ENCODE measurements at regions not wholly inside any gene's neighbourhood (a gene's known extent, or its start where the extent isn't known, plus 50 kb on each side); places are given as distances from the start of the nearest gene placed in this dataset.

- no peak for DNase-seq
Measured at GRCh38 chr12:13375583-13376345, 179.2 kb downstream of the EMP1 start.

GRCh38 chr12:13374793-13375192 lies 178.3 kb downstream of the EMP1 start:
- no peak for DNase-seq

GRCh38 chr12:13373803-13374202 lies 177.3 kb downstream of the EMP1 start:
- DNase-seq: no peak

- DNase-seq: no peak
Measured at GRCh38 chr12:13373131-13373530, 176.6 kb downstream of the EMP1 start.

GRCh38 chr12:13372386-13372785 lies 175.9 kb downstream of the EMP1 start:
- no peak for DNase-seq

- DNase-seq: no peak
Measured at GRCh38 chr12:13371797-13372196, 175.3 kb downstream of the EMP1 start.

GRCh38 chr12:13371367-13371766 lies 174.8 kb downstream of the EMP1 start:
- no peak for DNase-seq

- DNase-seq: no peak
Measured at GRCh38 chr12:13369474-13370056, 173.0 kb downstream of the EMP1 start.

GRCh38 chr12:13368971-13369370 lies 172.4 kb downstream of the EMP1 start:
- DNase-seq: no peak

GRCh38 chr12:13368431-13368830 lies 171.9 kb downstream of the EMP1 start:
- no peak for DNase-seq

- no peak for DNase-seq
Measured at GRCh38 chr12:13367973-13368372, 171.4 kb downstream of the EMP1 start.

GRCh38 chr12:13365748-13366366 lies 169.3 kb downstream of the EMP1 start:
- DNase-seq: no peak

- DNase-seq: no peak
Measured at GRCh38 chr12:13362260-13362841, 165.8 kb downstream of the EMP1 start.

GRCh38 chr12:13359636-13360035 lies 163.1 kb downstream of the EMP1 start:
- no peak for DNase-seq

- no peak for DNase-seq
Measured at GRCh38 chr12:13358391-13358905, 161.9 kb downstream of the EMP1 start.

- no peak for DNase-seq
Measured at GRCh38 chr12:13350946-13351345, 154.4 kb downstream of the EMP1 start.

- DNase-seq: no peak
Measured at GRCh38 chr12:13350381-13350780, 153.9 kb downstream of the EMP1 start.

GRCh38 chr12:13348464-13348863 lies 151.9 kb downstream of the EMP1 start:
- no peak for DNase-seq

- no peak for DNase-seq
Measured at GRCh38 chr12:13347241-13348043, 150.9 kb downstream of the EMP1 start.

GRCh38 chr12:13345722-13346121 lies 149.2 kb downstream of the EMP1 start:
- DNase-seq: no peak

- DNase-seq: no peak
Measured at GRCh38 chr12:13343375-13343774, 146.8 kb downstream of the EMP1 start.

- no peak for DNase-seq
Measured at GRCh38 chr12:13342971-13343370, 146.4 kb downstream of the EMP1 start.

- no peak for DNase-seq
Measured at GRCh38 chr12:13340149-13340548, 143.6 kb downstream of the EMP1 start.
